ENCODE measurements at regions not wholly inside any gene's neighbourhood (a gene's known extent, or its start where the extent isn't known, plus 50 kb on each side); places are given as distances from the start of the nearest gene placed in this dataset.

DNA sequence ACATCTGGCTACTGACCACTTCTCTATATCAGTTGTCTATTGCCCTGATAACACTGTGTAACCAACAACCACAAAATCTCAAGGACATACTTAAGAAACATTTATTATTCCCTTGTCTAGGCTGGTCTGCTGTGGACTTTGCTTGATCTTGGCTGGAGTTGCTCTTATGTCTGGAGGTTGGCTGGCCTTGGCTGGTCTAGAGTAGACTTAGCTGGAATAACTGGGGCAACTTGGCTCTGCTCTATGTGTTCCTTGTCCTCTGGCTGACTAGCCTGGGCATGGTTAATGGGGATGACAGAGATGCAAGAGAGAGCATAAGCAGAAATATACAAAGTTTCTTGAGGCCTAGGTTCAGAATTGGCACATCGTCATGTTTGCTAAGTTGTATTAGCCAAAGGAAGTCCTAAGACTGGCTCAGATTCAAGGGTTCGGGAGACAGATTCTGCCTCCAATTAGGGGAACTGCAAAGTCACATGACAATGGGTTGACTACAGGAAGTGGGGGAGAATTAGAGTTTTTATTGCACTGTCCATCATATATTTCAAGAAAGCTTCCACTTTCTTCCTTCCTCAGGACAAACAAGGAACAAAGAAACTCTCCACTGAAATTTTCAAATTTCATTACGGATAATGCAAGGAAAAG, 61.4 kb upstream of the HMCN1 start:
- ATAC-seq: peak; percentile 60 to 68
- H3K27me3 ChIP-seq (ENCODE audit: low read depth): no peaks in the 10 kb centered on the region
- H3K4me3 ChIP-seq: no peak overlapping the region
- no peaks in the 10 kb centered on the region for H3K36me3 ChIP-seq
- no peaks in the 10 kb centered on the region for H3K9me3 ChIP-seq
- H3K27ac ChIP-seq: peak overlapping the region; percentile 51
- no peak for DNase-seq
- TF ChIP-seq, protein P1, sequence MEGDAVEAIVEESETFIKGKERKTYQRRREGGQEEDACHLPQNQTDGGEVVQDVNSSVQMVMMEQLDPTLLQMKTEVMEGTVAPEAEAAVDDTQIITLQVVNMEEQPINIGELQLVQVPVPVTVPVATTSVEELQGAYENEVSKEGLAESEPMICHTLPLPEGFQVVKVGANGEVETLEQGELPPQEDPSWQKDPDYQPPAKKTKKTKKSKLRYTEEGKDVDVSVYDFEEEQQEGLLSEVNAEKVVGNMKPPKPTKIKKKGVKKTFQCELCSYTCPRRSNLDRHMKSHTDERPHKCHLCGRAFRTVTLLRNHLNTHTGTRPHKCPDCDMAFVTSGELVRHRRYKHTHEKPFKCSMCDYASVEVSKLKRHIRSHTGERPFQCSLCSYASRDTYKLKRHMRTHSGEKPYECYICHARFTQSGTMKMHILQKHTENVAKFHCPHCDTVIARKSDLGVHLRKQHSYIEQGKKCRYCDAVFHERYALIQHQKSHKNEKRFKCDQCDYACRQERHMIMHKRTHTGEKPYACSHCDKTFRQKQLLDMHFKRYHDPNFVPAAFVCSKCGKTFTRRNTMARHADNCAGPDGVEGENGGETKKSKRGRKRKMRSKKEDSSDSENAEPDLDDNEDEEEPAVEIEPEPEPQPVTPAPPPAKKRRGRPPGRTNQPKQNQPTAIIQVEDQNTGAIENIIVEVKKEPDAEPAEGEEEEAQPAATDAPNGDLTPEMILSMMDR (IDR thresholded peaks at IDR 0.05): no peak
- intact Hi-C loops (cut with DNase I): no loop called here
- peaks cover 25% of the 10 kb centered on the region for H3K4me1 ChIP-seq

DNA sequence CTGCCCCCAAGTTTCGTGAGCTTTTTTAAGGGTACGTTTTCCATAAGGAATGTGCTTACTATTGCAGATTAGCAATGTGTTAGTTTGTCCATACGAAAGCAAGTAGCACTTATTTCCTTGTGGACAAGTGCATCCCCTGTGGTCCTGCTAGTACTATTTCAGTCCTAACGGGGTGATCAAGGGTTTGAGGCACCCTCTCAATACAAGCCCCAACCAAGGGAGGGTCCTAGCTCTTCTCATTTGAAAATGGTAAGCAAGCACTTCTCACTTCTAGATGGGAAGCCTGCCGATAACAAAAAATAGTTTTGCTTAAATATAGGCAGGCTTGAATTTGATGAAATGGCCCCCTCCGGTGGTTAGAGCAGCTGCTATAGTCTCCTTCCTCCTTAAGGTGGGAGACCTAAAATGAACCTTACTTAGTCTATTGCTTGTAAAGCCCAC, 64.0 kb upstream of the HMCN1 start:
- Histone ChIP-seq H3K4me1 (peaks cover 20% of the 10 kb centered on the region), H3K27ac (no peak overlapping the region), H3K36me3 (no peaks in the 10 kb centered on the region), H3K27me3 (ENCODE audit: low read depth) (no peaks in the 10 kb centered on the region), H3K9me3 (no peaks in the 10 kb centered on the region), H3K4me3 (no peak overlapping the region)
- TF ChIP-seq, protein P1 (IDR thresholded peaks at IDR 0.05): peak; percentile 55
- ATAC-seq (peak; percentile 44 to 67), DNase-seq (no peak)
- intact Hi-C loops (cut with DNase I): no loop called here

DNA sequence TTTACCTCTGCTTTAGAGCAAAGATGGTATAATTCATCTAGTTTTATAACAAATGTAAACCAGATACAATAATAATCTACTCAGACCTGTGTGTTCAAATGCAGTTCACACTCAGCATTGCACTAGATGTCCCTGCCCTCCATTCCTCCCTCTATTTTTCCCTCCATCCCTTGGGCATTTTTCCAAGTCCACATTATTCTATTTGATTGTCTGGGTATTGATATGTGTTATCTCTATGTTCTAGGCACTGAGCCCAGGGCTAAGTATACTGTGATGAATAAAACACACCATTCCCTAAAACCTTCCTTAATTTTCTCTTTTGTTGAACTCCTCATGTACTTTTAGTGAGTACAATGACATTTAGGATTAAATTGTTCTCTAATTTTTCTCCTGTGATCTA, 66.2 kb upstream of the HMCN1 start:
- TF ChIP-seq, protein P1 (IDR thresholded peaks at IDR 0.05): no peak
- H3K9me3 ChIP-seq: no peaks in the 10 kb centered on the region
- DNase-seq: no peak

DNA sequence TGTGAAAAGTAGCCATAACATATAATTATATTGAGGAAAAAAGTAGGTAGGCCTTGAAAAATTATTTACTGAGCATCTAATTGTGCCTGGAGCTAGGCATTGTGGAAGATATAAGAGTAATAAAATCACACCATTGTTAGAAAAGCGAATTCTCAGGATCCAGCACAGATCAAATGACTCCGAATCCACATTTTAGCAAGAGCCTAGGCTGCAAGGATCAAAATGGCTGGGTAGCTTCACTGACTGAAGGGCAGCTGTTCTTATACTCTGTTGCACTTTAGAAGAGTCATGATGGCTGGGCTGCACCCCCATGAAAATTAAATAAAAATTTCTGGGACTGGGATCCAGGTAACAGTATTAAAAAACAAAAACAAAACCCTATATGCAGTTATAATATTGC, 67.6 kb upstream of the HMCN1 start:
- H3K36me3 ChIP-seq: no peaks in the 10 kb centered on the region
- H3K27ac ChIP-seq: no peak overlapping the region
- peaks cover 4% of the 10 kb centered on the region for H3K4me1 ChIP-seq
- intact Hi-C loops (cut with DNase I): no loop called here
- TF ChIP-seq, protein P1 (IDR thresholded peaks at IDR 0.05): no peak
- H3K27me3 ChIP-seq (ENCODE audit: low read depth): no peaks in the 10 kb centered on the region
- DNase-seq (no peak), ATAC-seq (no peak)
- H3K9me3 ChIP-seq: no peaks in the 10 kb centered on the region
- H3K4me3 ChIP-seq: no peak overlapping the region

More for the DNA sequence above, 66.2 kb upstream of the HMCN1 start:
- no peak for ATAC-seq
- H3K4me1 ChIP-seq: peaks cover 9% of the 10 kb centered on the region
- H3K36me3 ChIP-seq: no peaks in the 10 kb centered on the region
- H3K27ac ChIP-seq: no peak overlapping the region
- H3K27me3 ChIP-seq (ENCODE audit: low read depth): no peaks in the 10 kb centered on the region
- intact Hi-C loops (cut with DNase I): no loop called here
- H3K4me3 ChIP-seq: no peak overlapping the region

DNA sequence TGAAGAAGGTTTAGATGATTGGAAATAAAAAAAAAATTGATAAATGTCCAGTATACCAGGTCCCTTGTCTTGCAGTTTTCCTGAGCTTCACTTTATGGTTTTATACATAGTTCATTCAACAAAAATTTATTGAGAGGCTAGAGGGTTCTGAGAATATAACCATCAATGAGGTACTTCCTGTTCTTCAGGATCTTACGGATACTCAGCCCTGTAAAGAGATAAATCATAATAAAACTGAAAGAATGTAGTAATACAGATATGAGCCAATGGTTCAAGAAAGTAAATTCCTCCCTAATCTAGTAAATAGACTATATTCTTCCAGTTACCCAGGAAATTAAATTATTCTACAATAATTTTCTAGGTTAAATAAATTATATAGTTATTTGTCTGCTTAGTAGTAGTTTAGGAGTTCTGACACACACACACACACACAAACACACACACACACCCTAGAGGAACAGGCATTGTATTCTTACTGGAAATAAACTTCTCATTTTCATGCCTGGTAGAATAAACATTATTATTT, 70.4 kb upstream of the HMCN1 start:
- Histone ChIP-seq H3K4me3 (no peak overlapping the region), H3K27me3 (ENCODE audit: low read depth) (no peaks in the 10 kb centered on the region), H3K27ac (no peak overlapping the region), H3K4me1 (no peaks in the 10 kb centered on the region), H3K36me3 (no peaks in the 10 kb centered on the region), H3K9me3 (no peaks in the 10 kb centered on the region)
- TF ChIP-seq, protein P1 (IDR thresholded peaks at IDR 0.05): no peak
- no peak for DNase-seq
- intact Hi-C loops (cut with DNase I): no loop called here
- ATAC-seq: no peak

Measured in lower lobe of right lung (tissue), 2 donors.